PC-9 (cell line): ENCODE measurements at regions not wholly inside any gene's neighbourhood (a gene's known extent, or its start where the extent isn't known, plus 50 kb on each side); places are given as distances from the start of the nearest gene placed in this dataset.

ENCODE experiments used
- CTCF ChIP-seq: fragments of 200-600 bp; sonication (generic); conservative IDR thresholded peaks from 2 replicates; pipeline ENCODE4 v1.6.1; 2017; ENCODE audit warnings: mixed run types, antibody characterized with exemption, mild to moderate bottlenecking, moderate library complexity
- EZH2 ChIP-seq: fragments of 200-600 bp; sonication (generic); IDR thresholded peaks from 2 replicates; pipeline ENCODE4 v1.8.0; 2017; ENCODE audit warnings: antibody characterized with exemption, low read depth

DNA sequence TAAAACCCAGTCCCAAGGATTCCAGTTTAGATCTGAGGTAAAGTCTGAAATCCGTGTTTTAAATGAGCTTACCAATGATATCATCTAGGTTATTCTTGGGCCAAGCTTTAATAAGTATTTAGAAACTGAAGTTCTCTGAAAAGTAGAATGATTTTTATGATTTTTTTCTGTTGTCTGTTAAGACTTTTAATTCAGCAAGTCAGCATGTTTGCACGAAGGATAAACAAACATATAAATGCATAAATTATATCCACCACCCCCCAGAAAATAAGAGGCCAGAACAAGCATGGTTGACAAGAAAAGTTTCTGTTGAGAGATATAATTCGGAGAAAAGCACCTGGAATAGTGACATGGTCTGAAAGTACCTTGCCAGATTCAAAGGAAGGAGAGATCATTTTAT, 655.7 kb downstream of the NOVA1 start:
- TF ChIP-seq CTCF = no peak
- TF ChIP-seq EZH2 = no peak
